GM18873 (cell line): ENCODE measurements at regions not wholly inside any gene's neighbourhood (a gene's known extent, or its start where the extent isn't known, plus 50 kb on each side); places are given as distances from the start of the nearest gene placed in this dataset.

Experiments used
- ATAC-seq: cut with Tn5 transposase; IDR thresholded peaks from one replicate; pipeline ENCODE4 v1.9.1; 2021; ENCODE audit warnings: mild to moderate bottlenecking, moderate library complexity, moderate number of reproducible peaks; ENCODE audit not compliant: unreplicated experiment, low FRiP score

DNA sequence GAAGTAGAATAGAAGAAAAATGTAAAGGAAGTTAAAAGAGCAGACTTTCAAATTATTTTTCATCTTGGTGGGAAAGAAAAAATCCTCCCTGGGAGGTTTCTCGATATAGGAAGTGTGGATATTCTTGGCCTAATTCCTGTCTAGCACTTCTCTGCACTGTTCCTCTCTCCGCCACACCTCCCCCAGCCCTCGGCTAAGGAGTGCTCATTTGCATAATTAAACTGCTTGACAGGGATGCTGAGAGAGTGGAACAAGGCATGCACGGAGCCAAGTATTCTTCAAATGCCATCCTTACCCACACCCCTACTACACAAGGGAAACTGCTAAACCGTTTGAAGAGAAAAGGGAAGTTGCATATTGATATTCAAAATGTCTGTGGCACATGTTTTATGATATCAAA is 511.0 kb upstream of the HTR2A start:
- no peak for ATAC-seq

DNA sequence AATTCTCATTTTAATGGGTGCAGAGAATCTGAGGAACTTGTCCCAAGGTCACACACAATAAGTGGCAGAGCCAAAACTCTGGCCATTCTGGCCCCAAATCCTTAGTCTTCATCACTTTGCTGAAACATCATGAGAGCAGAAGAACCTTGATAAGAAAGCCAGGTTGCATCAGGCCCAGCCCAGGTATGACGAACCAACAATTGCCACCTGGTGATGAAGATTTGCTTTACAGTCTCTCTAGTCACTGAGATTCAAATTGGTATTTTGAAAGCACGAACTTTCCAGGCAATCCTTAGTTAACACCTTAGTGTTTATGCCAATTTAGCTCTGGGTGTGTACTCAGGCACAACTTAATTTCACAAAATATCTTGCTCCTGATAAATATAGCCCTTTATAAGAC is 502.7 kb upstream of the HTR2A start:
- no peak for ATAC-seq

DNA sequence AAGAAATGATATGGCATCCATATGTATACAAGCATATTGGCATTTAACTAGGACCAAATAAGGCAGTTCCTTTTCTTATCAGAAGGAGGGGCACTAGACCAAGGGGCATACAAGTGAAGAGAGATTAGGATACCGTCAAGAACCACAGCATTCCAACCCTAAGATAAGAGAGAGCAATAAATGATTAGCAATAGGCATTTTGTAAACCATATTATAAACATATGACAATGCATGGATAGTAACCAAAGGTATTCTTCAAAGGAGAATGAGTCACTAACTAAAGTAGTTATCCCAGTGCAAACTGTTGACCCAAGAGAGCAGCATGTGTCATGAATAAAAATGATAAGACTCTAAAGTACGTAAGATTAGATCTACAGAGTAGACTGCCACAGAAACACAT is 500.9 kb upstream of the HTR2A start:
- ATAC-seq, result no peak

DNA sequence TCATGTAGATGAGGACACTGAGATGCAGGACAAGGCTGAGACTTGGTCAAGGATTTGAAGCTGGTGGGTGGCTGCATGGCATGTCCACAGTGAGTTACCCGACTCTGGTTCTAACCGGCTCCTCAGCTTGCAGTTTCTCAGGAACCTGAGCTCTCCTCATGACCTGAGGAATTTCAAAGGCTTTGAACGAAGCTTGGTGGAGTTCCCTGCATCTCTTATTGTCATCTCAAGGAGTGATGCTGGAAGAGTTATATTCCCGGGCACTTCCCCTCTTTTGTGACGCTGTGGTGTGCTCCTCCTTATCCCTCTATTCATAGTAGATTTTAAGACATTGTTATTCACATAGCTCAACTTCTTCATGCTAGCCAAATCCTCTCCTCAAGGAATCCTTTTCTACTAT is 500.1 kb upstream of the HTR2A start:
- ATAC-seq, result no peak

DNA sequence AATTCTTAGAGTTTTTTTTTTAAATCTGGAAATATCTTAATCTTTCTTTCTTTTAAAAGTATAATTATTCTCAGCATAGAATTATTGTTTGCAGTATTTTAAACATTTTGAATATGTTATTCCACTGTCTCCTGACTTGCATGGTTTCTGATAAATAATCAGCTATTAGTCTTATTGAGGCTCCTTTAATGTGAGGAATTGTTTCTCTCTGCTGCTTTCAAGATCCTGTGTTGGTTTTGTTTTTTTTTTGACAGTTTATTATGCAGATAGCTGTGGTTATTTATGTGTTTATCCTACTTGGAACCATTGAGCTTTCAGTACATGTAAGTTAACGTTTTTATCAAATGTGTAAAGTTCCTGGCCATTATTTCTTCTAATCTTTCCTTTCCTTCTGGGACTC is 477.9 kb upstream of the HTR2A start:
- no peak for ATAC-seq

DNA sequence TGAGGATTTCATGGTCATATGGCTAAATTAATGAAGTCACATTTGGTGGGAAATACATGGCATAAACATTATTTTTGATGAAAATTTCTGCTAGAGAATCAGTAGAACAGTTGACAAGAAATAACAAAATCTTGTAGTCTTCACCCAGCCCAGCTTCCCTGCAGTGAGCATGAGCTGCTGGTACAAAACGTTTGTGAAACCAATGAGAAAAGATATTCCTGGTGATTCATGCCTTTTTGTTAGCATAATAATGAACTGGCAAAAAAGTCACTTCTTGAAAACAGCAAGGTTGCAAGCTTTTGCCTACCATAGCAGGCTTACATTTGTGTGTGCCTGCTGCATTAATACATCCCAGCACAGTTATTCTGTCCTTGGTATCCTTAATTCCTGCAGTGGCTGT is 475.9 kb upstream of the HTR2A start:
- ATAC-seq, result no peak

DNA sequence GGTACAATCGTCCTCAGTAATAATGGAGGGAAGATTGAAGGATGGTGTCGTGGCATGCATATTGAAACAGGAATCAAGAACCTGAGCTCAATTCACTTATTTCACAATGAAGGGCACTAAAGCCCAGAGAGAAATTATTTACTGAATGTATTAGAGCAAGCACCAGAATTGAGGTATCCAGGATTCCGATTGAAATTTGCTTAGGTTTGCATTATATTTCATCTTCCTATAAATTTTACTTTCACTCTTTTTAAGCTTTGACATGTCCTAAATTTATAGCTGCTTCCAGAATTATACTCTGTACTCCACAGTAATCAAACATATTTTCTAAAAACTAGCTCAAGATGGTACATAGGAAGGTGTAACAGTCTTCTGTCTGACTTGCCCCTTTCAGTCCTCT is 454.9 kb upstream of the HTR2A start:
- no peak for ATAC-seq

DNA sequence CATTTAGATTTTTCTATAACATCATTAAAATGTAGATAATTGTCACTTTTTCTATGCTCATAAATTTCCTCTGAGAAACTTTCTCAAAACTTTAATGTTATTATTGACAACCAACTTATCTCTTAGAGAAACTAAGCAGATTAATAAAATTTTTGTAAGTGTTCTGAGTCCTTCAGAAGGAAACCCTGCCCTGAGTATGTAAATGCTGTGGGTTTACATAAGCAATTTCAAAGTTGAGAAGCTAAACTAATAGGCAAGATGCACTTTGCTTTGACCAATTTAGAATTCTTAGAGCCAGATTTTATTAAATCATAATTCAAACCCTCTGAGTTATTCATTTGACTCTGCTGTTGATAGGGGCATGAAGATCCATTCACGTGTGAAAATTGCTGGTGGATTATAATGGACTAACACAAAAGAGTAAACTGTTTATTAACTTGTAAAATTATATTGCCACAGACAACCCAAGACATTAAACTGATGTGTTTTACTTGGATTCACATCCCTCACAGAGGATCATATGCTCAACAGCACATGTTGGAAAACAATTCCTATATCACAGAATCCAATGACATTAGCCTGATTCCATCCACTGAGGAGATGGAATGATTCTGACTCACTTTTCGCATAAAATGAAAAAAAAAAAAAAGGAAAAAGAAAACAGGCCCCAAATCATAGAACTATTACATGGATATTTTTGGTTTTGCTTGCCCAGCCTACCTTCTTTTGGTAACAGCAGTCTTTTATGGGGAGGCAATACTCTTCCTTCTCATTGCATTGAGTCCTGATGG is 453.7 kb upstream of the HTR2A start:
- ATAC-seq, result no peak

DNA sequence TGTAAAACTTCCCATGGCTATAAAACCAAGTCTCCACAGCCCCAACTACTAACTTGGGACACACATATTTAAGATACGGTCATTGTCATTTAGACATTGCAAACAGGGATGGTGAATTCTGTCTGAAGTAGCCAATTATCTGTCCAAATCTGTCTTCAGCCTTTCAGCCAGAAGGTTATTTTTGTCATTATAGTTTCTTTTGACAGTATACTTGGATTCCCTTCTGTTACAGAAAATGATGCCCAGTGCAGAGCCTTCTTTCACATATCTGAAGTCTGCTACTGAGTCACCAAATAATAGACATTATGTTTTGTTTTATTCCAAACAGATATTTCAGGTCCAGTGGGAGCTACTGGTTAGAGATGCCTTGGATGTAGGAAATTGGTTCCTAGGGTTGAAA is 452.4 kb upstream of the HTR2A start:
- ATAC-seq, result no peak

DNA sequence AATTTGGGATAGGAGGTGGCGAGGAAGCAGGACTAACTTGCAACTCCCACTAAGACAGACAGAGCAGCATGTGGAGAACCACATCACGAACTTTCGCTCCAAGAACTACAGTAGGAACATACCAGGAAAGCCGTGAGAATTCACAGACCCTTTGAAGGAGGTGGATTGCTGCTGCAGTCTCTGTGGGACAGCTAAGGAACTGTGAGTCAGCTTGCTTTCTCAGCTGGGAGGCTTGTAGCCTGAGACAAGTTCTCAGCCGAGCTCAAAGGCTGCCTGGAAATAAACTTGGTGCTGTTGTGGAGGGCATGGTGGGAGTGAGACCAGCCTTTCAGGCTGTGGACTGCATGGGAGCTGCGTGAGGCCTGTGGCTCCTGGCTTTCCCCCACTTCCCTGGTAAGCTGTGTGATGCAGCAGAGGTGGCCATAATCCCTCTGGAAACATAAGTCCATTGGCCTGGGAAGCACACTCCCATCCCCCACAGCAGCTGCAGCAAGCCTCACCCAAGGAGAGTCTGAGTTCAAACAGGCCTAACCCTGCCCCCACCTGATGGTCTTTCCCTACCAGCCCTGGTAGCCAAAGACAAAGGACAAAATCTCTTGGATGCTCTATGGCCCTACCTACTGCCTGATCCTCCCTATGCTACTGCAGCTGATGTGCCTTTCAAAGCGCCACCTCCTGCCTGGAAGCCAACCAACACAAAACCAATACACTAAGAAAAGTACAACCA is 441.1 kb upstream of the HTR2A start:
- ATAC-seq, result no peak

DNA sequence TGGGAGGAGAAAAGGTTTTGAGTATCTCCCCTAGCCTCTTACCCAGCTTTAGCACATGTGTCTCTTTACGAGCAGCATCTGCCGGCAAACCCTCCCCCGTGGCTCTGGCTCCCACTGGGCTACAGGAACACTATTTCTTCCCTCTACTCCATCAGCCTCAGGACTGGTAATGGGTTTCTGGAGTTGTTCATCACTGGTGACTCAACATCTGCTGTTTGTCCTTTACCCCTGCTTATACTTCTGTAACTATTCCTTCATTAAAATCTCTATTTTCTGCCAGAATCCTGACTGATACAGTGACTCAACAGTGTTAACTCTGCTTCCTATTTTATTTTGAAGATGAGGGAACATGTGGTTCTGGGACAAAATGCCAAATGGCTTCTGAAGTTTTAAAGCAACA is 437.3 kb upstream of the HTR2A start:
- no peak for ATAC-seq

DNA sequence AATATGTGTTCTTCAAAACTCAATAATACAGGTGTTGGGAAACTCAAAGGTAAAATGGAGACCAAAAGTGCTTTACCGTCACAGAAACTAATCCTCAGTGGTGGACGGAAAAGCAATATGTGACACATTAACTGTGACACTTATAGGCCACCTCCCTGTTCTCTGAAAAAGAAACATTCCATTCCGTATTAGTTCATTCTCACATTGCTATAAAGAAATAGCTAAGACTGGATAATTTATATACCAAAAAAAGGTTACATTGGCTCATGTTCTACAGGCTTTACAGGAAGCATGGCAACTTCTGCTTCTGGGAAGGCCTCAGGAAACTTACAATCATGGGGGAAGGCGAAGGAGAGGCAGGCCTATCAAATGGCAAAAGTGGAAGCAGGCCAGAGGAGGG is 435.3 kb upstream of the HTR2A start:
- ATAC-seq, result no peak

DNA sequence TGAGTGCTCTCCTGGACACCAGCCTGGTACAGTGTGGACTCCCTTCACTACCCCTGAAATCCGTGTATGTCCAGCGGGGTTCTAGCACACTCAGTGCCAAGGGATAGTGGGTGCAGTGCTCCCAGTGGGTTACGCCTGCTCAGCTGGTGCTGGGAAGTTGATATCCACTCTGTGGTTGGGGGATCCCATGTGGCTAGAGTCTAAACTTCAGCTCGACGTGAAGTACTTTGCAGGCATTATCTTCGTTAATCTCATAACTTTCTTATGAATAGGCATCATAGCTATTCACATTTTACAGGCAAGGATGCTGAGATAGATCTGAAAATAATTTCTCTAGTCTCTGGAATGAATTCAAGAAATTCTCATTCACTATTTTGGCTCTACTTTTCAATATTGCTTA is 433.2 kb upstream of the HTR2A start:
- ATAC-seq, result no peak

DNA sequence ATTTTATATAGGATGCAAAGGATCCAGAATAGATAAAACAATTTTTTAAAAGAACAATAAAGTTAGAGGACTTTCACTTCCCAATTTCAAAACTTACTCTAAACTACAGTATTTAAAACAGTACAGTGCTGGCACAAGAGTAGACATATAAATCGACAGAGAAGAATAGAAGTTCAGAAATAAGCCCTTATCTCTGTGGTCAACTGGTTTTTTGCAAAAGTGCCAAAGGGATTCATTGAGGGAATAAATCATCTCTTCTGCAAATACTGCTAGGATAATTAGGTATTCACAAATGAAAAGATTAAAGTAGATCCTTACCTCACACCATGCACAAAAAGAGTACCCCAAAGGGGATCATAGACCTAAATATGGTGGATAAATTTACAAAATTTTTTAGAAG is 431.0 kb upstream of the HTR2A start:
- ATAC-seq, result no peak

DNA sequence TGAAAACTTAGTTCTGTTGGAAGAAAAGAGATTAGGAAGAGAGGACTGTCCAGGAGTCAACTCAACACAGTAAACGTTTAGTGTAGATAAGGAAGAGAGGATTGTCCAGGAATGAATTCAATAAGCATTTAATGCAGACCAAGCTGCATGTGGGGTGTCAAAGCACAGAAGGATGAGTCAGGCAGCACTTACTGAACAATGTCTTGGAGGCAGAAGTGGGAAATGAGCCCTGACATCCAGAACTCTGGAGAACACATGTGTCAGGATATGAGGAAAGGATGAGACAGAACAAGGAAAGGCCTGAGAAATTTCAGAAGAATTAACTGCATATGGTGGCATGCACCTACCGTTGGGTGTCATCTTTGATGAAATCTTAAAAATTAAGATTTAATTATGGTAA is 429.2 kb upstream of the HTR2A start:
- no peak for ATAC-seq

DNA sequence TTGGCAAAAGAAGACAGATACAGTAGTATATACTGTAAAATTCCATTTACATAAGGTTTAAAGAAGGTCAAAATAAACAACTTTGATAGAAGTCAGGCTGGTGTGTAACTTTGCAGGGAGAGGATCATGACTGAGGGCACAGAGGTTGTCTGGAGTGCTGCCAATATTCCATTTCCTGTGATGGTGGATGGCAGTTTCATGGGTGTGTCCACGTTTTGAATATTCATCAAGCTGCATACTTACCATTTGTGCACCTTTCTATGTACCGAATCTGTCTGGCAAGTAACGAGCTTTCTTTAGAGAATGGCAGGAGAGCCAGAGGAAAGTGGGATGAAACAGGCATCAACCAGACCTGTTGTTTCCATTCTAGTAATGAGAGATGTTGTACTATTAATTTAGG is 420.5 kb upstream of the HTR2A start:
- ATAC-seq, result no peak

DNA sequence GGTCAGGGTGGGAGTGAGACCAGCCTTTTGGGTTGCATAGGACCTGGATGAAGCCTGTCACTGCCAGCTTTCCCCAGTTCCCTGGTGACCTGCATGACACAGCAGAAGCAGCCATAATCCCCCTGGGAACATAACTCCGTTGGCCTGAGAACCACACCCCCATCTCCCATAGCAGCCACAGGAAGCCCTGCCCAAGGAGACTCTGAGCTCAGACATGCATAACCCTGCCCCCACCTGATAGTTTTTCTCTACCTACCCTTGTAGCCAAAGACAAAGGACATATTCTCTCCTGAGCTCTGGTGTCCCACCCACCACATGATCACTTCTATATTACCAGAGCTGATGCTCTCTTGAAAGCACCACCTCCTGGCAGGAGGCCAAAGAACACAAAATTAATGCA is 413.5 kb upstream of the HTR2A start:
- no peak for ATAC-seq

DNA sequence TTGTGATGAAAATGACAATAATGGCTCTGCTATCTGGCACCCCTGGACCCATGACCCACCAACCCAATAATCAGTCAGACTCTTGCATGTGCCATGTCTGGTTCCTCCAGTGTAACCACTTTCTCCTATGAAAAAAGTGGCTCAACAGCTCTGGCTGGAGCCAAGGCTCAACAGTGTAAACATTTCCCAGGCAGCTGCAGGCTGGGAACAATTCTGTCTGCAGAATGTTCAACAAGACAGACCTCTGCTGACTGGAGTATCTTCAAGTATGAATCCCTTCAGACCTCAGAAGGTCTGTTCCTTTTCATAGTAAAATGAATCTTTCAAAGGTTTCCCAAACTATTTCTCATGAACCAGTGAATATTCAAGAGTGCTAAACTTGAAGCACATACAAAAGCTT is 410.1 kb upstream of the HTR2A start:
- ATAC-seq, result no peak

DNA sequence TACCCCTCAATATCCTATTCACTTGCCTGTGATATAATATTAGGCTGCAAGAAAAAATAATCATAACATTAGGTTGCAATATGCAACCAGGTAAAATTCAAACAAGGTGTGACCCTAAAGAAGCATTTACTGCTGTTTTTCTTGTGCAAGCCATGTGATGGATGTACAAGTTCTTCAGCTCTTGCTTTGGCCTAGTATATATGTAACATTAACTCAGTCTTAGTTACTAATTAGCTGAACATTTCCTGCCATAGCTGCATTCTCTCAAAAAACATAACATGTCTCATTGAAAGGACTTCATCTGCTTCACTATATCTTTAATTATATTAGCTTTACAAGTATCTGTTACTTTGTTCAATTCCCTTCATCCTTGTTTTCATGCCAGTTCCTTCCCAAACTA is 406.8 kb upstream of the HTR2A start:
- ATAC-seq, result no peak

DNA sequence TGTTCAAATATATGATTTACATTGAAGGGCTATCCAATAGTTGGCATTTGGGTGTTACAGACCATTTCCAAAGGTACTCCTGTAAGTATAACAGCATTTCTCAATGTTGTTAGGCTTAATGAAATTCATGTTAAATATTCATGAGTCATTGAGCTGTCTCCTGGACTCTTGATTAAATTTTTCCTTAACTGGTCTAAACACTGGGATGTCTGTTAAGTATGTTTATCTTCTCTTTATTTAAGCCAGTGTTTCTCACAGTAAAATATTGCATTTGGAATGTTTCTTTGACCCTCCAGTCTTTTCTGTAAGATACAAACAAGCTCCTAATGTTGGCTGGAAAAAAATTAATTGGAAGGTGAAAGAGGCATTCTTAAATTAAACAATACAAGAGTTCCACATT is 402.5 kb upstream of the HTR2A start:
- ATAC-seq, result no peak

DNA sequence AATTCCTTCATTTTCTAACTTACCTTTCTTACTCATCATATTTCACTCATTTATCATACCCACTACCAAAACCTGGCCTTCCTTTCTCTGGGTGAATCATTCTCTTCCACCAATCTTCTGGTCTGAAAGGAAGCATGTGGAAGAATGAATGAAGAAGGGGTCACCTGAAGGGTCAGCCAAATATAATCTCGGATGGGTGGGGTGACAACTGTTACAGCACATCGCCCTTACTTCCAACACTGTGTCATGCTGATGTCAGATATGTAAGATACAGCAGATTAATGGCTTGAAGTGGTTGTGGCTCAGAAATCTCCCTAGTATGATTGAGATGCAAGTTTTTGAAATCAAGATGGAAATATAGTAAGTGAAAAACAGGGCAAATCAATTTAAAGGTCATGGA is 401.7 kb upstream of the HTR2A start:
- ATAC-seq, result no peak

DNA sequence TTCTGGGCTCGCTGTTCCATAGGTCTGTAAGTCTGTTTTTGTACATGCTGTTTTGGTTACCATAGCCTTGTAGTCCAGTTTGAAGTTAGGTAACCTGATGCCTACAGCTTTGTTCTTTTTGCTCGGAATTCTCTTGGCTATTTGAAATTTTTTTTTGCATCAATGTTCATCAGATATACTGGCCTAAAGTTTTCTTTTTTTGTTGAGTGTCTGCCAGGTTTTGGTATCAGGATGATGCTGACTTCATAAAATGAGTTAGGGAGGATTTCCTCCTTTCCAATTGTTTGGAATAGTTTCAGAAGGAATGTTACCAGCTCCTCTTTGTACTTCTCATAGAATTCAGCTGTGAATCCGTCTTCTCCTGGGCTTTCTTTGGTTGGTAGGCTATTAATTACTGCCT is 397.8 kb upstream of the HTR2A start:
- ATAC-seq, result no peak
